Lower leg skin (tissue), 4 donors: ENCODE measurements at regions not wholly inside any gene's neighbourhood (a gene's known extent, or its start where the extent isn't known, plus 50 kb on each side); places are given as distances from the start of the nearest gene placed in this dataset.
"Not testable (repeated sequence)": the region's sequence is repeated elsewhere in the genome, so short reads cannot be mapped to it uniquely, and the experiment has no call there.

ENCODE experiments used
- DNase-seq, 2 donors: peaks; one replicate each; pipeline ENCODE4 v3.0.0-alpha.2; 2019; ENCODE audit warnings: low spot score in 2 of 2
- H3K4me3 ChIP-seq: fragments of 200-600 bp; sonication (generic); 2 replicates; pipeline ENCODE4 v1.5.1; 2017; ENCODE audit warnings: mild to moderate bottlenecking, low read depth; ENCODE audit not compliant: poor library complexity, severe bottlenecking
- POLR2A ChIP-seq, 2 donors: fragments of 450-650 bp; IDR thresholded peaks; one replicate each; pipeline ENCODE4 v1.6.1; 2016 to 2017; ENCODE audit warnings: antibody characterized with exemption in 2 of 2, mild to moderate bottlenecking in 1 of 2, moderate library complexity in 1 of 2
- WGBS, 2 donors: methylation state at CpG; one replicate each; pipeline ENCODE4 v1.1.5; 2018; 5-methylcytosine and 5-hydroxymethylcytosine counted together
- intact Hi-C: fragments of 100-400 bp; cut with DNase I; formaldehyde crosslinking; loops from one replicate; pipeline ENCODE4 v1.15.0; 2023; ENCODE audit warnings: low total_unique reads
- TF ChIP-seq, protein P1 (sequence below), 3 donors: fragments of 450-650 bp; IDR thresholded peaks; one replicate each; pipeline ENCODE4 v1.5.1; 2016; ENCODE audit warnings: antibody characterized with exemption in 3 of 3, mild to moderate bottlenecking in 3 of 3, moderate library complexity in 2 of 3

DNA sequence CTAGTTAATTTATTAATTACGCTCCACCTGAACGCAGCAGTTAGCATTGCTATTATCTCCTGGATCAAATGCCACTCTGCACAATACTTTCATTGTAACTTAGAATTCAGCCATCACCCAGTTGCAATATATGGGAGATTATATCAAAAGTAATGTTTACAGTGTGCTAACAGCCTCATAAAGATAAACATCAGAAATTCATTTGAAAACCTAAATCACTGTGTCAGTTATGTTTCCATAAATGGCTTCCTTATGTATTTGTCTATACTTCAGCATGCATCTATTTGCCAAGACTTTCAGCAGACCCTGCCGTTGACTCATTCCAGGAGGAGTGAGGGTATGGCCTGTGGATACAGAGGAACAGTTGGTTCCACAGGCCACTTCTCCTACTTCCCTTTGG, 300.1 kb downstream of the TFAP2B start:
- no peak for TF ChIP-seq POLR2A (IDR thresholded peaks at IDR 0.05)
- no peak for DNase-seq
- intact Hi-C loops: no loop called here
- H3K4me3 ChIP-seq: no peak overlapping the region
- WGBS, 2 donors: 55 to 60% methylated on average over 3 of the region's 3 CpGs

DNA sequence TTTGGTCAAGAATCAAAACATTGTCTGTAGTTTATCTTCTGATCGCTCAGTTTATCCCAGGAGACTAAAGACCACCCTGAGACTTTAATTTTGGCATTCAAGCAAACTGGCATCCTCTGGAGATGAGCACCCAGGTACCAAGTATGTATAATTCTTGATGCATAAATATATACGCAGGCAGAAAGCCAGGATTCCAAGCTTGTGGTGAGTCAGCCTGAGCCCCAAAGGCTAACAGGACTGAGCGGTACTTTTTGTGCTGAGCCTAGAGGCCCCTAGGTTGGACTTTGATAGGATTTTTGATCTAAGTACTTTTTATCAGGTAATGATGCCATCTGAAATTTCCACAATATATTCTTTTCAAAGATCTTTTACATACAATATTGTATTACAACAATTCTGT, 301.3 kb downstream of the TFAP2B start:
- DNase-seq: no peak
- H3K4me3 ChIP-seq: no peak overlapping the region
- WGBS, 2 donors: 55 to 67% methylated on average over 3 of the region's 3 CpGs
- no peak for TF ChIP-seq POLR2A (IDR thresholded peaks at IDR 0.05)
- TF ChIP-seq, protein P1, sequence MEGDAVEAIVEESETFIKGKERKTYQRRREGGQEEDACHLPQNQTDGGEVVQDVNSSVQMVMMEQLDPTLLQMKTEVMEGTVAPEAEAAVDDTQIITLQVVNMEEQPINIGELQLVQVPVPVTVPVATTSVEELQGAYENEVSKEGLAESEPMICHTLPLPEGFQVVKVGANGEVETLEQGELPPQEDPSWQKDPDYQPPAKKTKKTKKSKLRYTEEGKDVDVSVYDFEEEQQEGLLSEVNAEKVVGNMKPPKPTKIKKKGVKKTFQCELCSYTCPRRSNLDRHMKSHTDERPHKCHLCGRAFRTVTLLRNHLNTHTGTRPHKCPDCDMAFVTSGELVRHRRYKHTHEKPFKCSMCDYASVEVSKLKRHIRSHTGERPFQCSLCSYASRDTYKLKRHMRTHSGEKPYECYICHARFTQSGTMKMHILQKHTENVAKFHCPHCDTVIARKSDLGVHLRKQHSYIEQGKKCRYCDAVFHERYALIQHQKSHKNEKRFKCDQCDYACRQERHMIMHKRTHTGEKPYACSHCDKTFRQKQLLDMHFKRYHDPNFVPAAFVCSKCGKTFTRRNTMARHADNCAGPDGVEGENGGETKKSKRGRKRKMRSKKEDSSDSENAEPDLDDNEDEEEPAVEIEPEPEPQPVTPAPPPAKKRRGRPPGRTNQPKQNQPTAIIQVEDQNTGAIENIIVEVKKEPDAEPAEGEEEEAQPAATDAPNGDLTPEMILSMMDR (IDR thresholded peaks at IDR 0.05): no peak
- intact Hi-C loops: no loop called here

DNA sequence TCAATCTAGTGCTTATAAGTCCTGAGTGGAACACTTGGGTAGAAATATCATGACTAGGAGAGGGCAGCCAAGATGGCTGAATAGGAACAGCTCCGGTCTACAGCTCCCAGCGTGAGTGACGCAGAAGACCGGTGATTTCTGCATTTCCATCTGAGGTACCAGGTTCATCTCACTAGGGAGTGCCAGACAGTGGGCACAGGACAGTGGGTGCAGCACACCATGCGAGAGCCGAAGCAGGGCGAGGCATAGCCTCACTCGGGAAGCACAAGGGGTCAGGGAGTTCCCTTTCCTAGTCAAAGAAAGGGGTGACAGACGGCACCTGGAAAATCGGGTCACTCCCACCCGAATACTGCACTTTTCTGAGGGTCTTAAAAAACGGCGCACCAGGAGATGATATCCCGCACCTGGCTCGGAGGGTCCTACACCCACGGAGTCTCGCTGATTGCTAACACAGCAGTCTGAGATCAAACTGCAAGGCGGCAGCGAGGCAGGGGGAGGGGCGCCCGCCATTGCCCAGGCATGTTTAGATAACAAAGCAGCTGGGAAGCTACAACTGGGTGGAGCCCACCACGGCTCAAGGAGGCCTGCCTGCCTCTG, 302.8 kb downstream of the TFAP2B start:
- WGBS, 2 donors: 72 to 84% methylated on average over 22 of the region's 22 CpGs
- DNase-seq: peak; percentile 29 to 82
- H3K4me3 ChIP-seq, intact Hi-C loops: not testable (repeated sequence)

DNA sequence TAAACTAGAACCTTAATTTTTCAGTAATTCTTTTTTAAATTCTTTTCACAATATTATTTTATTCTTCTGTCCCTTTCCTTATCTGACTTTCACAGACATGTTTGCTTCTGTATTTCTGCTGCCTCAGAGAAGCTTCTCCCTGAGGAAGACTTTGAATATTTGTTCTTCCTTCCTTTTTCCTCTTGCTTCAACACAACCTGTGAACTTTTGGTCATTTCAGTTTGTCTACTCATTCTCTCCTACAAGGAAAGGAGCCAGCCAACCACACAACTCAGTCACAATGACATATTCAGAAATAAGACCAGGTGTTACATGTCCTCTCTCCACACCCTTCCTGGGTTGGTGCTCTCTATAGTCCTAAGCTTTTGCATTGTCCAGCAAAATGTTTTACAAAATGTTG, 310.4 kb downstream of the TFAP2B start:
- no peak for DNase-seq
- H3K4me3 ChIP-seq: no peak overlapping the region
- TF ChIP-seq, protein P1 (IDR thresholded peaks at IDR 0.05): no peak
- no peak for TF ChIP-seq POLR2A (IDR thresholded peaks at IDR 0.05)
- intact Hi-C loops: no loop called here

DNA sequence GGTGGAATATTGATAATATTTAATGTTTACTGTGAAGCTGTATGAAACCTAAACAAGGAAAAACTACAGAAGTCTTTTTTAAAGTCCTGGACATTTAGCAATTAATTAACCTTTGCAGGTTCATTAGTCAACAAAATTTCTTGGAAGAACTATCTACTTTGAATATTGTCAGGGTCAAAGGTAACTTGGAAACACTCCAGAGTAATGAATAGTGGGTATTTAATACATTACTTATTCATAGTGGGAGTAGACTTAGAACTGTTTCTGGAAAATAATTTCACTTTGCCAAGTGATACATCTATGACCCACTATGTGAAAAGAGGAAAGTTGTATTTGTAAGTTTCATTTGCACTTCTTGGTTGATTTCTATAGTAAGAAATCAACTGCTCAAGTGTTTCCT, 319.1 kb downstream of the TFAP2B start:
- no peak for DNase-seq
- intact Hi-C loops: no loop called here
- TF ChIP-seq, protein P1 (IDR thresholded peaks at IDR 0.05): no peak
- no peak for TF ChIP-seq POLR2A (IDR thresholded peaks at IDR 0.05)

DNA sequence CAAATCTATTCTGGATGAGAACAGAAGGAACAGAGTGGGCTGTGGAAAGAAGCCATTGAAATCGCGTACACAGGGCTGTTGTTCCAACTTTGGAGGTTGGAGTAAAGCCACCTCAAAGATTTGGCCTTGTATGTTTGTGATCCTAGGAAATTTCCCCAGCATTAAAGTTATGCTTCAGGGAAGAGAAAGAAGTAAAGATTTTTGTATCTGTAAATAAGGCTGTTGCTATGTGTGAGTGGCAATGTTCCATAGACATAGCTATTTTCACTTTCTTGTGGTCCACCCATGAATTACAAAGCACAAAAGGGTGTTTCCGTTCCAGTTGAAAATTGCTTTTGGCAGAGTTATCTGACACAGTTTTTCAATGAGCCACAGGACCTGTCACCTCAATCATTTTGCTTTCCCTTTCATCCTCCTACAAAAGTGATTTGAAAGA, 321.3 kb downstream of the TFAP2B start:
- intact Hi-C loops: no loop called here
- 13 to 22% methylated on average over 3 of the region's 3 CpGs for WGBS, 2 donors
- no peak for DNase-seq
- no peak for TF ChIP-seq POLR2A (IDR thresholded peaks at IDR 0.05)
- no peak overlapping the region for H3K4me3 ChIP-seq

More for the DNA sequence above, 319.1 kb downstream of the TFAP2B start:
- H3K4me3 ChIP-seq: no peak overlapping the region

DNA sequence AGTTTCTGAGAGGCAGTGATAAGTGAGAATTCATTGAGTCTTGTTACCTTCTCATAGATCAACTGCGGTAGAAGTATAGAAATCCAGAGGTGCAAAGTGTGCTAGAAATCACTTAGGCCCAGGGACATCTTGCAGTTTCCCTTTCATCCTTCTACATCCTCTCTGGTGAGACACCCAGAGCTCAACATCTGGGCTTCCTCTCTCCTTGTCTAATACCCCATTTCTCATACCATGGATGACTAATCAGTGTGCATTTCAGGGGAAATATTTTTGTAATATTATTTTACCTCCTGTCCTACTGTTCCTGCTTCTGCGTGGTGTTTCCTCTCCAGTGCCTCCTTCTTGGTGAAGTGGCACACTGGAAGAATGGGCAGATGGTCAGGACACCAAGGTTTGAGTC, 322.4 kb downstream of the TFAP2B start:
- no peak overlapping the region for H3K4me3 ChIP-seq
- DNase-seq: no peak
- WGBS, 2 donors: 88 to 90% methylated on average over 2 of the region's 2 CpGs
- no peak for TF ChIP-seq POLR2A (IDR thresholded peaks at IDR 0.05)
- TF ChIP-seq, protein P1 (IDR thresholded peaks at IDR 0.05): no peak
- intact Hi-C loops: no loop called here
